ENCODE measurements at regions not wholly inside any gene's neighbourhood (a gene's known extent, or its start where the extent isn't known, plus 50 kb on each side); places are given as distances from the start of the nearest gene placed in this dataset.

GRCh38 chr4:166312166-166312565 is 439.1 kb downstream of the TLL1 start:
- DNase-seq (ENCODE audit: low spot score): no peak
- Histone ChIP-seq H3K36me3 (replicated peaks; ENCODE audit: insufficient read depth, low read depth) (no peaks in the 10 kb centered on the region), H4K20me1 (ENCODE audit: insufficient read depth, poor library complexity, severe bottlenecking) (no peaks in the 10 kb centered on the region), H3K4me3 (no peak overlapping the region), H3K79me2 (no peaks in the 10 kb centered on the region), H3K4me2 (no peak overlapping the region), H3K27ac (no peak overlapping the region), H3K9me2 (replicated peaks; ENCODE audit: insufficient read depth) (no peaks in the 10 kb centered on the region), H3K27me3 (no peaks in the 10 kb centered on the region), H3K9me3 (ENCODE audit: low read depth) (no peaks in the 10 kb centered on the region), H2AFZ (no peak overlapping the region), H3K4me1 (ENCODE audit: insufficient read depth) (no peaks in the 10 kb centered on the region)
- no peak for TF ChIP-seq EZH2phosphoT487 (IDR thresholded peaks at IDR 0.05; ENCODE audit: low read depth, severe bottlenecking, unreplicated experiment)
- TF ChIP-seq, protein P1, sequence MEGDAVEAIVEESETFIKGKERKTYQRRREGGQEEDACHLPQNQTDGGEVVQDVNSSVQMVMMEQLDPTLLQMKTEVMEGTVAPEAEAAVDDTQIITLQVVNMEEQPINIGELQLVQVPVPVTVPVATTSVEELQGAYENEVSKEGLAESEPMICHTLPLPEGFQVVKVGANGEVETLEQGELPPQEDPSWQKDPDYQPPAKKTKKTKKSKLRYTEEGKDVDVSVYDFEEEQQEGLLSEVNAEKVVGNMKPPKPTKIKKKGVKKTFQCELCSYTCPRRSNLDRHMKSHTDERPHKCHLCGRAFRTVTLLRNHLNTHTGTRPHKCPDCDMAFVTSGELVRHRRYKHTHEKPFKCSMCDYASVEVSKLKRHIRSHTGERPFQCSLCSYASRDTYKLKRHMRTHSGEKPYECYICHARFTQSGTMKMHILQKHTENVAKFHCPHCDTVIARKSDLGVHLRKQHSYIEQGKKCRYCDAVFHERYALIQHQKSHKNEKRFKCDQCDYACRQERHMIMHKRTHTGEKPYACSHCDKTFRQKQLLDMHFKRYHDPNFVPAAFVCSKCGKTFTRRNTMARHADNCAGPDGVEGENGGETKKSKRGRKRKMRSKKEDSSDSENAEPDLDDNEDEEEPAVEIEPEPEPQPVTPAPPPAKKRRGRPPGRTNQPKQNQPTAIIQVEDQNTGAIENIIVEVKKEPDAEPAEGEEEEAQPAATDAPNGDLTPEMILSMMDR (IDR thresholded peaks at IDR 0.05; ENCODE audit: poor library complexity): no peak
- TF ChIP-seq EZH2 (IDR thresholded peaks at IDR 0.05; ENCODE audit: borderline replicate concordance): no peak

DNA sequence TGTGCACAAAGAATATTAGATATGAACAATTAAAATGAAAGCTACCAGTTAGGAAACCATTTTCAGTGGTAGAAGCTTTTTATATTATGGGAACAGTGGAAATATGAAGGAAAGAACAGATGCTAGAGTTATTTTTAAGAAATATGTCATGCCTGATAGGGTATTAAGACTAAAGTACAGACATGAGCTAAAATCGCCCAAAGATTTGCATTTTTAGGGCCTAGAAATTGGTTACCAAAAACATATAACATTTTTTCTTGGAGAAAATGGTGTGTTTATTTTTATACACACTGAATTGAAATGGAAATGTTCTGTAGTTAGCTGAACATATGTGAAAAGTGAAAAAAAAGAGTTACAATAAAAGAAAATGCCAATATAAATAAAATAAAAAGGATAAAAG is 441.9 kb downstream of the TLL1 start:
- WGBS (ENCODE audit: low lambda C conversion rate, missing lambda C conversion rate): 79% methylated on average over 1 of the region's 1 CpG
- Histone ChIP-seq H3K9me2 (replicated peaks; ENCODE audit: insufficient read depth) (no peaks in the 10 kb centered on the region), H3K27ac (no peak overlapping the region), H3K27me3 (no peaks in the 10 kb centered on the region), H3K4me1 (ENCODE audit: insufficient read depth) (no peaks in the 10 kb centered on the region), H3K79me2 (no peaks in the 10 kb centered on the region), H3K4me2 (no peak overlapping the region), H3K4me3 (no peak overlapping the region), H2AFZ (no peak overlapping the region), H4K20me1 (ENCODE audit: insufficient read depth, poor library complexity, severe bottlenecking) (no peaks in the 10 kb centered on the region), H3K36me3 (replicated peaks; ENCODE audit: insufficient read depth, low read depth) (no peaks in the 10 kb centered on the region), H3K9me3 (ENCODE audit: low read depth) (no peaks in the 10 kb centered on the region)
- DNase-seq (ENCODE audit: low spot score): no peak
- TF ChIP-seq, protein P1 (IDR thresholded peaks at IDR 0.05; ENCODE audit: poor library complexity): no peak
- no peak for TF ChIP-seq EZH2phosphoT487 (IDR thresholded peaks at IDR 0.05; ENCODE audit: low read depth, severe bottlenecking, unreplicated experiment)
- TF ChIP-seq EZH2 (IDR thresholded peaks at IDR 0.05; ENCODE audit: borderline replicate concordance): no peak

DNA sequence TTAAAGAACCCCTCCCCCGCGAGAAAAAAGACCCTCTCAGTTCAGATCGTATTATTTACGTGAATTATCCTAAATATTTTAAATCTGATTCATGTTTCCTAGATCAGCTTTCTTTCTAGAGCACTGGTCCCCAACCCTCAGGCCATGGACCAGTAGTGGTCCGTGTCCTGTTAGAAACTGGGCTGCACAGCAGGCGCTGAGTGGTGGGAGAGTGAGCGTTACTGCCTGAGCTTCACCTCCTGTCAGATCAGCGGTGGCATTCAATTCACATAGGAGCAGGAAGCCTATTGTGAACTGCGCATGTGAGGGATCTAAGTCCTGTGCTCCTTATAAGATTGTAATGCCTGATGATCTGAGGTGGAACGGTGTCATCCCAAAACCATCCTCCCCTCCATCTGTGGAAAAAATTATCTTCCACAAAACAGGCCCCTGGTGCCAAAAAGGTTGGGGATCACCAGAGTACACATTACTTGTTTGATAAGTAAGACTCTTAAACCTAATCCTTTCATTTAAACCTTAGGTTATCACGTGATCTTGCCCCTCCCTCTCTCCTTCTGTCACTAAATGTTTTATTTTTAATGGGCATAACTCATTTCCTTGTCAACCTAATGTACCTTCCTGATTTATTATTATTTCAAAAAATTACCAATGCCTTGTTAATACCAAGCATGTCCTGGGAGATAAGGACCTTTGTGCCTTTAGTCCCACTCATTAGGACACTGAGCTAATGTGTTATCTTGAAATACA is 442.9 kb downstream of the TLL1 start:
- no peak overlapping the region for H3K4me2 ChIP-seq
- no peaks in the 10 kb centered on the region for H3K4me1 ChIP-seq (ENCODE audit: insufficient read depth)
- no peak overlapping the region for H3K4me3 ChIP-seq
- H3K79me2 ChIP-seq: no peaks in the 10 kb centered on the region
- no peaks in the 10 kb centered on the region for H4K20me1 ChIP-seq (ENCODE audit: insufficient read depth, poor library complexity, severe bottlenecking)
- DNase-seq (ENCODE audit: low spot score): no peak
- H3K27me3 ChIP-seq: no peaks in the 10 kb centered on the region
- no peaks in the 10 kb centered on the region for H3K9me3 ChIP-seq (ENCODE audit: low read depth)
- no peaks in the 10 kb centered on the region for H3K9me2 ChIP-seq (replicated peaks; ENCODE audit: insufficient read depth)
- TF ChIP-seq EZH2 (IDR thresholded peaks at IDR 0.05; ENCODE audit: borderline replicate concordance): no peak
- TF ChIP-seq EZH2phosphoT487 (IDR thresholded peaks at IDR 0.05; ENCODE audit: low read depth, severe bottlenecking, unreplicated experiment): no peak
- TF ChIP-seq, protein P1 (IDR thresholded peaks at IDR 0.05; ENCODE audit: poor library complexity): no peak
- no peak overlapping the region for H3K27ac ChIP-seq
- H2AFZ ChIP-seq: no peak overlapping the region
- H3K36me3 ChIP-seq (replicated peaks; ENCODE audit: insufficient read depth, low read depth): no peaks in the 10 kb centered on the region
- WGBS (ENCODE audit: low lambda C conversion rate, missing lambda C conversion rate): 87% methylated on average over 11 of the region's 11 CpGs
